ENCODE measurements at regions not wholly inside any gene's neighbourhood (a gene's known extent, or its start where the extent isn't known, plus 50 kb on each side); places are given as distances from the start of the nearest gene placed in this dataset.
"Not testable (repeated sequence)": the region's sequence is repeated elsewhere in the genome, so short reads cannot be mapped to it uniquely, and the experiment has no call there.

- not testable (repeated sequence) for DNase-seq (ENCODE audit: low spot score)
These were observed 92.1 kb downstream of the C4BPA start for GRCh38 chr1:207196135-207196534.

- not testable (repeated sequence) for DNase-seq (ENCODE audit: low spot score)
These were observed 97.5 kb downstream of the C4BPA start for GRCh38 chr1:207201534-207201933.

DNA sequence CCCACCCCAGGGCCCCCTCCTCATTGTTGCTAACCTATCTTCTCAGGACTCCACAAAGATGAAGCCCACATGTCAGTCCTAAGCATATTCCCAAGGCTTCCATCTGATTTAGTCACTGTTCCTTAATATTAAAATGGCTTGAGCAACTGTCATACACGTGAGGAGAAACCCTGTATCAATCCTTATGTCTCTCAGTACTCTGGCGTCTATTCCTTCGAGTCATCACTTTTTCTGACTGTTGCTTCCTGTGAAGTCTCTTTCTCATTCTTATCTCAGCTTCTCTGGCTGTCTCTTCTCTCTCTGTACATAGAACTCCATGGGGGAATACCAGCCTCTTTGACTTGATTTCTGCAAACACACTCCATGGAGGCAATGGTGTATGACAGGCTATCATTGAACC lies 98.4 kb downstream of the C4BPA start:
- no peak for DNase-seq (ENCODE audit: low spot score)

DNA sequence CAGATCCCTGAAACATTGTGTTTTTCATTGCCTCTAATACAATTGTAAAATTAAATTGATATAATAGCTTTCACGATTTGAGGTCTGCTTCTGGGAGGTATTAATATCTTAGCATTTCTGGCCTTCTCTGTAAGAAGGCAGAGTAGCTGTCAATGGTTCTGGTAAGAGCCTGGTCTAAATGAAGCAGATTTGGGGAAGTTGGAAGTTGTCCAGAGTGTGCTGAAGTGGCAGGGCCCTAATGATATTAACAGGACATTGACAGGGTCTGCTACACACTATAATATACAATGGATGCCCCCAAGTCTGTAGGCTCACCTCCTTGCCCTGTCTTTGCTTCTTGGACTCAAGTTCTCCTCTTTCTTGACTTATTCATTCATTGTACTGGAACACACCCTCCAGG lies 99.5 kb downstream of the C4BPA start:
- no peak for DNase-seq (ENCODE audit: low spot score)

GRCh38 chr1:207205614-207206061 lies 101.6 kb downstream of the C4BPA start:
- DNase-seq (ENCODE audit: low spot score), result no peak

DNA sequence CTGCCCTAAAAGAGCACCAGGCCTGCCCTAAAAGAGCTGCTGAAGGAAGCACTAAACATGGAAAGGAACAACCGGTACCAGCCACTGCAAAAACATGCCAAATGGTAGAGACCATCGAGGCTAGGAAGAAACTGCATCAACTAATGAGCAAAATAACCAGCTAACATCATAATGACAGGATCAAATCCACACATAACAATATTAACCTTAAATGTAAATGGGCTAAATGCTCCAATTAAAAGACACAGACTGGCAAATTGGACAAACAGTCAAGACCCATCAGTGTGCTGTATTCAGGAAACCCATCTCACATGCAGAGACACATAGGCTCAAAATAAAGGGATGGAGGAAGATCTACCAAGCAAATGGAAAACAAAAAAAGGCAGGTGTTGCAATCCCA lies 104.7 kb downstream of the C4BPA start:
- DNase-seq (ENCODE audit: low spot score), result not testable (repeated sequence)

DNA sequence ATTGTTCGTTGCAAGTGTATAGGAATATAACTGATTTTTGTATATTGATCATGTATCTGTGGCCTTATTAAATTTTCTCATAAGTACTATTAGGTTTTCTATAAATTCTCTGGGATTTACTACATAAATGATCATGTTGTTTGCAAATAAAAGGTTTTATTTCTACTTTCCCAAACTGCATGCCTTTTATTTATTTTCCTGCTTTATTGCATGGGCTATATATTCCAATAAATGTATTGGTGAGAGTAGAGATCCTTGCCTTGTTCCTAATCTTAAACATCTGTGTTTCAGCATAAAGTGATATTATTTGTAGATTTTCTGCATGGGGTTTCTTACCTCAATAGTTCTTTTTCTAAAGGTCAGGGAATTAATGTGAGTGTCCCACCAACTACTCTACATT lies 107.0 kb upstream of the CD55 start:
- no peak for DNase-seq (ENCODE audit: low spot score)

GRCh38 chr1:207217778-207218511 lies 103.5 kb upstream of the CD55 start:
- DNase-seq (ENCODE audit: low spot score), result peak; percentile 11

GRCh38 chr1:207218512-207219362 lies 102.7 kb upstream of the CD55 start:
- DNase-seq (ENCODE audit: low spot score), result no peak

DNA sequence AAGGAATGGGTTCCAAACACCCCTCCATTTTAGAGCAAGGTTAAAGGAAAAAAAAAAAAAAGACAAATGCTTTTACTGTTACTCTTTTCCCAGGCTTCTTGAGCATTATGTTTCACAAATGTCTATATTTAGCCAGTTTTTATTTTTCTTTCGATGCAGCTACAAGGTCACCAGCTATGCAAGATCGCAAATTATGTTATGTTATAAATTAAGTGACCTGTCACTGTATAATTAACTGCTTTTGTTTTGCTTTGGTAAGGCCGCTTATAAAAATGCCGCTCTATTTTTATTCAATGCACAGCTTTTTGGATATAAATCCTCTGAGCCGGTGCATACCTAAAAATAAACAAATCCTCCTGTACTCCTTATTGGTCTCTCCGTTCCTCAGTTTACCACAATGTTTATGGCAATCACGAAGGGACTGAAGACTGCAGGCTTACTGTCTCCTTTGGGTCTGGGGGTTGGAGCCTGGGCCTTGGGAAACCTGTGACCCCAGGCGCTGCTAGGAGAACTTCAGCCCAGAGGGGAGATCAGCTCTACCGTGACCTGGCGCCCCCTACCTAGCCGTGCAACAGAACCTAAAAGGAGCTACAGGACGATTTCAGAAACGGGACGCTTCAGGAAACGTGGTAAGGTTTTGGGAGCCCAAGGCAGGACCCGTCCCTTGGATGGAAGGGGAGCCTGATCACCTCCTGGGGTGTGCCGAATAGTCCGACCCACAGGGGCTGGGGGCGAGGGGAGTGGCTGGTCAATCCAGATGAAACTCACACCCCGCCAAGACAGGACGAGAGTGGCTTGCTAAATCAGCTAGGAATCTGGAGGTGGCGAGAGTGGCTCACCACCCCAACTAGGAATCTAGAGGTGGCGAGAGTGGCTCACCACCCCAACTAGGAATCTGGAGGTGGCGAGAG lies 101.2 kb upstream of the CD55 start:
- DNase-seq (ENCODE audit: low spot score), result no peak

GRCh38 chr1:207221934-207222351 lies 99.5 kb upstream of the CD55 start:
- DNase-seq (ENCODE audit: low spot score), result no peak

DNA sequence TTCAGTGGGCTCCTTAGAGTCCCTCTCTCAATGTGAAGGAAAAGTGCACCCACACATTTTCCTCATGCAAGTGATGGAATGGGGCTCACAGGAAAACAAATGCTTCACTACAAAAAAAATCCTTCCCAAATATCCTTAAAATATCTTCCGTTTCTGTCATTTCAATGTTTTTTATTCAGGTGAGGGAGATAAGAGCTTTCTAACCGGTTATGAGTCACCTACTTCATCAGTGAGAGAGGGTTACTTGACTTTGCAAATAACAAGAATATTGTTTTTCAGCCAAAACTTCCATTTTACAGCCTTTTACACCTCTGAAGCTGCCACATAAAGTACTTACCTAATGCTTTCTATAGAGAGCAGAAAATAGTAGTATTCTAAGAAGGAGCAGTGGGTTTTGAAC lies 98.3 kb upstream of the CD55 start:
- DNase-seq (ENCODE audit: low spot score), result no peak

DNA sequence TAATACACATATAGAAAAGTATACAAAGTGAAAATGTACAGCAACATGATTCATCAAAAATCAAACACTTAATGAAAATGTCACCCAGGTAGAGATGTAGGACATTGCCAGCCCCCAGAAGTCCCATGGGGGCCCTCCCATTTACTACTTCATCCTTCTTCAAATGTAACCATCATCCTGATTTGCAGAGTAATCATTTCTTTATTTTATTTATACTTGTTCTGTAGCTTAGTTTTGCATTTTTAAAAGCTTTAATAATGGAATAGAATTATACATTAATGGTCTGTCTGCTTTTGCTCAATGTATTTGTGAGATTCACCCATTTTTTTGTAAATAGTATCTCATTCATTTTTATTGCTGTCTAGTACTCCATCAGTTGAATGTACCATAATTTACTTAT lies 96.8 kb upstream of the CD55 start:
- no peak for DNase-seq (ENCODE audit: low spot score)

DNA sequence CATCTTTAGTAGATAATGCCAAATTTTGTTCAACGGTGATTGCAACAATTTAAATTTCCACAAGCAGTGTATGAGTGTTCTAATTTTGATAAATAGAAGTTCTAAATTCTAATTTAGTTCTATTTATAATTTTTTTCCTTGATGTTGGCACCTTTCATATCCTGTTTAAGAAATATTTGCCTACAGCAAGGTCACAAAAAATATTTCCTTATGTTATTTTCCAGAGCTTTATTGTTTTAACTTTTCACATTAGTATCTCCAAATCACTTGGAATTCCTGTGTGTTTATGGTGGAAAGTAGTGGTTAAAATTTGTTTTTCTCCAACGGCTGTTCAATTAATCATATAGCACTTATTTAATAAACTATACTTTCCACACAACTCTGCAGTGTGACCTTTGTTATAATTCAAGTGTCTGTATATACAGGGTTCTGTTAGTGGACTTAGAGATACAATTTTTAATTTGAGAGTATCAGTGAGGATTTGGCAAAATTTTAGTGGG lies 94.3 kb upstream of the CD55 start:
- no peak for DNase-seq (ENCODE audit: low spot score)

GRCh38 chr1:207228987-207229386 lies 92.5 kb upstream of the CD55 start:
- no peak for DNase-seq (ENCODE audit: low spot score)

GRCh38 chr1:207230441-207230840 lies 91.0 kb upstream of the CD55 start:
- no peak for DNase-seq (ENCODE audit: low spot score)

DNA sequence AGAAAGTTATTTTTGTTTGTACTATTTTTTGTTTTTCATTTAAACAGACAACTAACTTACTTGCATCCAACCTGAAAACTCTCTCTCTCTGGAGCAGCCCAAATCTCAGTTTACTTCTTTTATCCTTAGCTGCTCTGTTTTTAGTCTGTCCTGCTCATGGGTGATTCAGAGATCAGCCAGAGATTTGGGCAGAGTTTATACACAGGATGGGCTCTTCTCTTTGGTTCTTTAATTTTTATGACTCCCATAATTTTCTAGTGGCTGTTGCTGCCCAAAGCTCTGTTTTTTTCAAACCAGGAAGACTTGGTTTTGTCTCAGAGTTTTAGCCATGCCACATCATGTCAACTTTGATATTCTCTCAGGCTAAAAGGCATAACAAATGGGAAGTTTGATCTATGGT lies 86.8 kb upstream of the CD55 start:
- no peak for DNase-seq (ENCODE audit: low spot score)

- DNase-seq (ENCODE audit: low spot score), result no peak
These were observed 81.6 kb upstream of the CD55 start for GRCh38 chr1:207239874-207240273.

GRCh38 chr1:207240325-207241101 lies 81.0 kb upstream of the CD55 start:
- DNase-seq (ENCODE audit: low spot score), result no peak

- DNase-seq (ENCODE audit: low spot score), result no peak
These were observed 80.1 kb upstream of the CD55 start for GRCh38 chr1:207241164-207241934.
